ENCODE measurements at regions not wholly inside any gene's neighbourhood (a gene's known extent, or its start where the extent isn't known, plus 50 kb on each side); places are given as distances from the start of the nearest gene placed in this dataset.

DNA sequence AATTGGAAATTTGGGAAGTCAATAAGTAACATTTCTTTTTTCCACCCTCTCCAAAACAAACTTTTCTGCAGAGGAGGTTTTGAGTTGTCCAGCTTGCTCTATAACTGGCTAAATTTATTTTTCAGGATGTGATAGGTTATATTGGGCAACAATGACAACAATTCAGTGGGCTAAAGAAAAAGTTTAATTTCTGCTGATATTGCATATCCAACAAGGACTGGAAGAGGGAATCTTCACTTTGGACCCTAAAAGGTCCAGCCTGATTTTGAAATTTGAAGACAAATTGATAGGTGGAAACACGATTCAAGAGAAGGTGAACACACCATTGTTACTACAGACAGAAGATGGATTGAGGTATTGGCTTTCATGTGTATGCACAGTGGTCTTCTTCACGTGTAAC lies 393.1 kb downstream of the BRINP1 start:
- no peak for FAIRE-seq

DNA sequence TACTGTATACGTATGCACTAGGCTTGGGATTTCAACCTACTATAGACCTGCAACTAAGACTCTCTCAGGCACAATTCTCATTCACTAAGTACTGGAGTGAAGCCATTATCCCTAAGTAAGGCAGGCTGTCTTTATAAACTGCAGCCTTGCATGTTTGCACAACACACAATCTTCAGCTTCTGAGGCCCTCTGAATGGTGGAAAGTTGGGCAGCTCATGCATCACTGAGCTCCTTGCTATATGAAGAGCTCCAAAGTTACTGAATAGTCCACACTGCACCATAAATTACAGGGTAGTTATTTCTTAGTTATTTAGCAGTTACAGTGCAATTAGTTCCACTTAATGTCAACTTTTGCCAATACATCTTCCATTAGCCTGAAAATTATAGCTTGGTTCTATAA lies 384.6 kb downstream of the BRINP1 start:
- no peak for FAIRE-seq

DNA sequence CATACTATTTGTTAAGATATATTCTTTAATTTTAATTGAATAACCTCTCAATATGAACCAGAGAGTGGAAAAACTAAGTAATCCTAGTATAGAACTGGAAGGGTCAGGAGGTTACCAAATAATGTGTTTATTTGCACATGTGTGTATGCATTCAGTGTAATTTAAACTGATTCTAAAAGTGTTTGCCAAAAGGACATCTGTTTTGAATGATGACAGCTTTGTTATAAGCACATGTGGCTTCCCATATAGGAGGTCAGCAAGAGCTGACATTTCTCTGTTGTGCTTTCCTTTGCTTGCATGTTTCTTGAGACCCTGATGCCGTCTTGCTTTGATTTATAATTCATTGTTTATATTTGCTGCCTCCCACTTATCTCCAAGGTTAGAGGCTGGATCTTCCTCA lies 383.4 kb downstream of the BRINP1 start:
- peak; percentile 18 for FAIRE-seq

DNA sequence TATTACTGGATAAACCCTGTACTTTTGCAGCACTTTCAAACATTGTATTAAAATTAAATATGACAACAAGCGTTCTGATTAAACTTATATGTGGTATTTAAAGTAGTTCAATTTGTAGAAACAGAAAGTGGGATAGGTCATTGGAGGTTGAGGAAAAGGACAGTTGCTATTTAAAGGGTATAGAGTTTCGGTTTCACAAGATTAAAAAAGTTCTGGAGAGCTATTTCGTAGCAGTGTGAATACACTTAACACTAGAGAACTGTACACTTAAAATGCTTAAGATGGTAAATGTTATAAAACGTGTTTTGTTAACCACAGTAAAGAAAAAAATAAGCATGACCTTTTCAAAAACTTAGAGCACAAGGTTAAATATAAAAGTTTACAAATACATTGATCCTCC lies 382.1 kb downstream of the BRINP1 start:
- no peak for FAIRE-seq

DNA sequence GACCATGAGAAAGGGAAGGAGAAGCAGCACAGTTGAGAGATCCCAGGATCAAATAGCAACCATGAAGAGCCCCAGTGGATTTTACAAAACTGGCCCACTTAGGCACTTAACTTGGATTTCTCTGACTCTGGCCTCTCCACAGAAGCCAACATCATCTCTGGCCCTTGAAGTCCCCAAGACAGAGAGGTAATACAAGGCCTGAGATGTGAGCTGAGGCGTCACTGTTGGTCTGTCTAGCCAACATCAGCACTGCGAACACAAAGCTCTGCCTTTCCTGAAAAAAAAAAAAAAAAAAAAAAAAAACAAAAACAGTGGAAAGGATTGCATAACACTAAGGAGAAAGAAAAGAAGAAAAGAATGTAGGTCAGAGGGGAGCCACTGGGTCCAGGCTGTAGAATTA lies 378.3 kb downstream of the BRINP1 start:
- FAIRE-seq, result no peak

DNA sequence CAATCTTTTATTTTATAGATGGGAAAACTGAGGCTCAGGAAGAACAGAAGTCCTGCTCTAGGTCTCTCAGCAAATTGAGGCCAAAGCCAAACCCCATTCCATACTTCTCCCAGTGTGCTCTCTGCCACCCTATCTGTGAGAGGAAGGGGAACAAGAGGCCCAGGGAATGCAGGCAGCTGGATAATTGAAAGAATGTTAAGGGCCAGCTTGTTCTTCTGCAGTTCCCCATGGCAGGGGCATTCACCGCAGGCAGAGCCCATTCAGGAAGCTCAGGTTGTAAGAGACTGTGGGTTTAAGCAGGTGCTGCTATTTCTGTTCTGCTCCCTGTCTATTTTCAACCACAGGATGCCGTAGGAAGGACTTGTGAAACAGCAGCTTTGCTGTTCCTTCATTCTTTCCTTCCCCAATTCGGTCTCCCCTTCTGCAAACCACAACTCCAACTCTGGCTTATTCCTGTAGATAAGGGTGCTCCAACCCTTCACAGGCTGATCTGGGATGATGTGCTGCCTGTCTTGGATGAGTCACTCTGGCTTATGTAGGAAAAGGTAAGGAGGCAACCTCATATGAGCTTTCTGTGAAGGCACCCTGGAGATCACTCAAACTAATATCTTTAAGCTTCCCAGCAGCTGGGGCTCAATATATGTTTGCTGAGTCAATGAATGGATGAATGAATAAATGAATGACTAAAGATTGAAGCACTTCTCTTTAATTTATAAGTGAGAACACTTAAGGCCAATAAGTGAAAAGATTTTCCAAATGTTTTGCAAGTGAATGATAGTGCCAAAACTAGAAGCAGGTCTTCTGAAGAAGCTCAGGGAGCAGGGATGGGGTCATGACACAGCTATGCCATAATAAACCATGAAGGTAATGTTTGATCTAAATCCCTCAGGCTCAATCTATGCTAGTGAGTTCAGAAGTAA lies 377.6 kb downstream of the BRINP1 start:
- no peak for FAIRE-seq

DNA sequence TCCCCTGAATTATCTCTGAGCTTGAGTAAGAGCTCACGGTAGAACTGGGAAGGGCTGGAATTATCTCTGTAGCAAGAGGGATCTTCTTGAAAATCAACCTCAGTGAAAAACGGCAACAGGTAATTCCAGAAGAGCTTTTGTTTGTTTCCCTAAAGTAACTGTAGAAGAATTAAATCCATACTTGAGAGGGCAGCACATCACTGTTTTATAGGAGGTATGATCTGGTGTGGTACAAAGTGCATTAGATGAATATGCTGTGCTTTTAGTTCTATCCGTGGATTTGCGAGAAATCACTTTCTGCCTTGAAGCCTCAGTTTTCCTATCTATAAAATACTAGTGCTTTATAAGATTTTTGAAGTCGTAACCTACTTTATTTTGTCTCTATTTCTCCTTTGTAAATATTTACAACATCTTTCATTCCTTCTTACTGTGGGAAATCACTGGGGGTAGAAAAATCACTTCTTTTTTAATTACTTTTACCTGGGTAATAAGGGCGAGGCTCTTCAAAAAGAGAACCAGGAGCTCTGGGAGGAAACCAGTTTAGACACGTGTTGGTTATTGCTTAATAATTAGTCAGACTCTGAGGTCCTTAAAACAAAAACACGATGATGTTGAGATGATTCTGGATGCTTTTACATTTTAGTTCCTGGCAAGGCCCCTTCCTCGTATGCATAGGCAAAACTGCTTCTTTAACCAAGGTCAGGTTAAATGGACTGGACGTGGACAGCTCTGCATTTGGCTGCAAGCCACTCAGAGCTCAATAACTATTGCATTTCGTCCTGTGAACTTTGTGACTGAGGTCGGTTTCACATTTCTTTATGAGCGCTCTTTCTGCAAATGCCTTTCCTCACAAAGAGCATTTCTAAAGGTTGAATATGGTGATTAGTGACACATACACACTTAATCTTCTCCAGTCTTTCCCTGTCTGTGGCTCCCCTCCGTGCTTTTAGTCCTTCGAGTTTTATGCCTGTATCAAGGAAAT lies 376.1 kb downstream of the BRINP1 start:
- no peak for FAIRE-seq

DNA sequence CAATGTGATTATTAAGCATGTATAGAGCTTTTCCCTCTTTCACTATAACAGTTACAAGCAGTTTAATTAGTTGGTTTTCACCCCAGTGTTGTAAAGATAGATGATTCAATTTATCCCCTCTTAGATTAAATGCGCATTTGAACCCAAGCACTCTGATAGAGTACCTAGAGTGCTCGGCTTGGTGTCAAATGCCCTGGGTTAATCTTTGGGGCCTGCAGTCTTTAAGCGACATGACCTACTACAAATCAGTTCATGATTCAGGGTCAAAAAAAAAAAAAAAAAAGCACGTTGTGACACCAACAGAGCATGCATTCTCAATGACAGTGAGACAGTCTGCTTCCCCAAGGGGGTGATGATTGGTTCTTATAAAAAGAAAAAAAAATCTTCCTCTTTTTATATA lies 375.3 kb downstream of the BRINP1 start:
- FAIRE-seq, result no peak

DNA sequence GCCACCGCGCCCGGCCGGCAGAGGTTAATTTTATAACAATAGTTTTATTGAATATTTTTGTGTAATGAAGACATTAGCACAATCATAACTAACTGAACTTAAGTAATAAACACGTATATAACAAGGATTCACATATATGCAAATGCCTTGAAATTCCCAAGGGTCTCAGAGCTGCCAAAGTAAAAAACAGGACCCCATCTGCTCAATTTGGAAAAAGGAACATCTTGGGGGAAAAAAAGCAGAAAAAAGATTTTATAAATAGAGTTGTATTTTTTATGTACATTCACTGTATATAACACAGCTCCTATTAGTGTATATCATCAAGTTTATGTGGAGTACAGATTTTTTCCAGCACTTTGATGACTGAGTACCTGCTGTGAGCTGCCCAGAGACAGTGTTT lies 366.7 kb downstream of the BRINP1 start:
- FAIRE-seq, result no peak

DNA sequence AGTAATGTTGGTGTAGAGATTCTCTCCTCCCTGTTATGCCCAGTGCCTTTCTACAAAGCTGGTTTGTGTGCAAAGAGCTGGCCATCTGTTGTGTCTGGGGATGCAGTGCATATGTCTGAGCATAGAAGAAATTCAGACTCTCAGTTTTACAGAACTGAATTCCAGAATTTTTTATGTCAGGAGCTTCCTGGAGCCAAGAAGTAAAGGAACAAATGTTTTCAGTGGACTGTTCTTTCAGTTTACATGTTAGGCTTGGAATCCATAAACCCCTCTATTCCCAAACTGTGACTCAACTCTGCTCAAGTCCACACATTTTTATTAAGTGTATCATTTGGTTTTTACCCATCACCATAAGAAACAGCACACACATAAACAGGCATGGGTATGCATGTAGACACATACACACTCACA lies 366.0 kb downstream of the BRINP1 start:
- no peak for FAIRE-seq

DNA sequence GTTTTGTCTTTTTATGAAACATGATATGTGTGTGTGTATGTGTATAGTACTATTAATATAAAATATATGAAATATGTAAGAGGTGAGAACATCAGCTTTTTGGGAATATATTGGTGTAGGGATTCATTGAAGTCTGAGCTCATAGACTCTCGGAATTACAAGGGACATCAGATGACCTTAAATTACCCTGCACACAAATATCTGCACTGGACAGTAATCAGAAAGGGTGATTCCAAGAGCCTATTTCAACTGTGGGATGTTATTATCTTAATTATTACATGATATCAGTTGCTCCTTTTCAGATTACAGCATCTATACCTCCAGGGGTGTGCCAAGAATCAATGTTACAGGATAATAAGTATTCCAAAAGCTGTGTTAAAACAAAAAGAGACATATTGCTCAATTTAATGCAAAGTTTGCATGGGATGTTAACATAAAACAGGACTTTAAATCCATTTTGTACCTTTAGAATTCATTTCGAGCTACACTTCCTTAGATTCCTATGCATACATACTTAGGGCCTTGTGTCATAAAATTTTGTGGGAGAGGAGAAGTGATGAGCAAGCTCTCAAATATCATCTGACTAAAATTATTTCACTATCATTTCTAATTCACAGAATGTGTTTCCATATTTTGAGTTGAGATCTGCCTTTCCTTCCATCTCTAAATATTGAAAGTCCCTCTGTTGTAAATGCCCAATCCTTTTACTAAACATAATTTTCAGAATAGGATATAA lies 365.2 kb downstream of the BRINP1 start:
- no peak for FAIRE-seq

DNA sequence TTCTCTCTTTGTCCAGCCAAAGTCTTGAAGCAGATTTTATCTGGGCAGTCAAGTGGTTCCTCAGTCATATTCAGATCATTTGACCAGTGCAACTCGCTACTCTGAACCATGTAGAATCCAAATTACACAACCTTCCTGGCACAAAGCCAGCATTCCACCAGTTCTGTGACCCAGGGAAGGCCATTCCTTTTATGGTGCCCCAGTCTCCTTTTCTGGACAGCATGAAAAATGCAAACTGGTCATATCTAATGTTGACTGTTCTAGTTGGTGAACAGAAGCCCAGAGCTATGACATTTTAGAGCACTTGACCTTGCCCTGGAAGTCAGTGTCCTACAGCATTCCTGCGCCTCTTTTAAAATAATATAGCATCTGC lies 364.6 kb downstream of the BRINP1 start:
- FAIRE-seq, result peak; percentile 65

DNA sequence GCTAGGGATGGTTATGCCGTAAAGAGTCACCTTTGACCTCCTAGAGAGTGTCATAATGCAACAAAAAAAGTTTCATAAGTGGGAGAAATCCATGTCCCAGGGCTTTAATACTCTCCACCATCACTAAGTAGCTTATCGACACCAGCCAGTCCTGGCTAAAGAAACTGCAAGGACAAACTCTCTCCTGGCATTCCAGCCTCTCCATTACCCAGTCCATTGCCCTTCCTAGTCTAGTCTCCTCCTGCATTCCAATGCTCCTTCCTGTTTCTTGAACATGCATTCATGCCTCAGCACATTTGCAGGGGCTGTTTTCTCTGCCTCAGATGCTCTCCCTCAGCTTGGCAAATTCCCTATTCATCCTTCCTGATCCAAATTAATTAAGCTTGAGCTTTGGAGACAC lies 364.1 kb downstream of the BRINP1 start:
- no peak for FAIRE-seq

DNA sequence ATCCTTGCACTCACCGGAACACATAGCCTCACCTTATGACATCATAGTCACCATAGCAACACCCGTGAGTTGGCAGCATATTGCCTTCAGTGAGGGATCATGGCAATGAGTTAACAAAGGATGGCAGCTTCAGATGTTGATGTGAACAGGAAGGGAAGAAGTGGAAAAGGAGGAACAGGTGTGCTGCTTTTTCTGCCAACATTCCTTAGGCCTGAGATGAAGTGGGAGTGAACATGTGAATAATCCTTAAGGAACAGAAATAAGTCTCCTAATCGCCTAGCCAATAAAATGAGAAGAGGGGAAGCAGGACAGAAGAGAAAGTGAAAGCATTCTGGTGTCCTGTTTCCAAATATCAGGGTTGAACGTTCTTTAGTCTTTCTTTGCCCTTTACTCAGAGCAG lies 360.0 kb downstream of the BRINP1 start:
- no peak for FAIRE-seq

DNA sequence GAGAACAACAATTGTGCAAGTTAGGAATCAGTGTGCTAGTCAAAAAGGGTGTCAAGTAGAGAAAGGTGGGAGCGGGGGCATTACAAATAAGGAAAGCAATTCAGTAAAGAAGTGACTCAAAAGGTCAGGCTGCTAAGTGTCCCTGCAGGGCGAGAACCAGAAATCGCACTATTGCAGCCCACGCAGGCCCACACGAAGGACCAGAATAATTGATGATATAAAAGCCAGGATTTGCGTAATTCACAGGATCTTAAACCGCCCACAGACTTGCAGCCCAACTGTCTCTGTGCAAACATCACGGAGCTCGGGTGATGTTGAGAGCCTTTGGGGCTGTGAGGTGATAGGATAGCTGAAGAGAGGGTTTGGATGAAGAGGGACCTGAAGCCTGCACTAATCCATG lies 349.0 kb downstream of the BRINP1 start:
- FAIRE-seq, result no peak

DNA sequence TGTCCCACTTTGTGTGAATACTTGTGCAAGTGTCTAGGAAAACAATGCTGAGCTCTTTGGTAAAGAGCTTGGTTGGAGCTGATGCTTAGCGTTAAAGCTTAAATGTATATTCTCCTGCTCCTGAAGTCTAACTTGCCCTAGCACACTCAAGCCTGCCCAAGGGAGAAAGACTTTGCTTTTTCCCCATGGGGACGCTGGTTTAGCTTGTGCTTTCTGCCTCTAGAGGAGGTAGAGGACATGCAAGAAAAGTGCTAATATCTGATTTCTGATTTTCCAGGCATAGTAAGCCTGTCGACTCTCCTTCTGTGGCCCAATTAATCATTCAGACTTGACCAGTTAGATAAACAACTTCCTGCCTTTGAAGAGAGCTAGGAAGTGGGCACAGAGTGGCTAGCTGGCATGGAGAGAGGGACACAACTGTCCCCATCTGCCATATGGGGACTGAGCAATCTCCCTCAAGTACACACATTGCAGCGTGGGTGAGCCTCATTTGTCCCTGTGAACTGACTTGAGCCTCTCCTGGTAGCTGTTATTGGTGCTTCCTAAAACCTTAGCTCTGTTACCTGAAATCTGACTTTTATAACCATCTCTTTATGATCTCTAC lies 348.4 kb downstream of the BRINP1 start:
- no peak for FAIRE-seq

DNA sequence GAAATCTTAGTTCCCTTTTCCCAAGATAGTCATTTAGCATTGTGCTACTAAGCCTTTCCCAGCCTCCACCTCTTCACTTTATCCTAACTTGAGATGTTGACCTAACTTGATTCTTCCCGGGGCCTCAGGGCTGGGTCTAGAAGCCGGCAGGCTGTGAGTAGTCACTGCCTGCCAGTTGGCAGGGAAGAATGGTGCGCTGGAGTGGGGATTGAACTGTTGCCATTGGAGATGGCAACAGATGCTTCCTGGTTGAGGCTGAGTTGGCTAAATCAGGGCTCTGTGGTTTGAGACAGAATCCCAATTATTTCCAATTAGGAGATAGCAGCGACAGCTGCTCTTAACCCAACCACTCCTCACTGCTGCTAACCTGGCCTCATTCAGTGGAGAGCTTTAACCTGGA lies 343.1 kb downstream of the BRINP1 start:
- FAIRE-seq, result no peak

DNA sequence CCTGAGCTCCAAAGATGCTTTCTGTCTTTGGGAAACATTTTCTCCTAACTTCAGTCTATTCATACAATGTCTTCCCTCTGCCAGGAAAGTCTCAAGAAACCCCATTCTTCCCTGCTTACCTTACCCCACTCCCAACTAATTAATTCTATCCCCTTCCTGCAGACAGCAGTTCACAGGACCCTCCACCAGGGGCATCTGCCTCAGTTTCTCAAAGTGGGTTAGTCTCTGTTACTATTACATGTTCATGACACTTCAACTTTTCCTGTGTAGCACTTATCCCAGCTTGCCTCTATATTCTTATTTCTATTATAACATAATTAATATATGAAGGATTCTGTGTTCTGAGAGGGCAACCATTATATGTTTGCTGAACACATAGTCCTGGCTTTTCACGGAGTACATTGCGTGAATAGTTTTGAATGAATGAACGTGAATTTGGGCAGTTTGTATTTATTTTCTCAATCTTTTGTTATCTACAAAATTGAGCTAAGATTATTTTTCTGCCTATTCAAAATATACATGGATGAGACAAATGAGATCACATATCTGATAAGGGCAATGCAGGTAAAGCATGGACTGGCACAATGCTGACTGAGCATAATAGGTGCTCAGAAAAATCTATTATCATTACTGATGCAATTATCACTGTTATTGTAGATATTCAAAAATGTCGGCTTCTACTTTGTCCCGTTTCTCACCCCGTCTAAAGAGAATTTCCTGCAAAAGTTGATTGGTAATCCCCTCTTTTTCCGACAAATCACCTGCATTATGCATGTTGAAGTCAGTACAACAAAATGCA lies 341.1 kb downstream of the BRINP1 start:
- FAIRE-seq, result no peak

DNA sequence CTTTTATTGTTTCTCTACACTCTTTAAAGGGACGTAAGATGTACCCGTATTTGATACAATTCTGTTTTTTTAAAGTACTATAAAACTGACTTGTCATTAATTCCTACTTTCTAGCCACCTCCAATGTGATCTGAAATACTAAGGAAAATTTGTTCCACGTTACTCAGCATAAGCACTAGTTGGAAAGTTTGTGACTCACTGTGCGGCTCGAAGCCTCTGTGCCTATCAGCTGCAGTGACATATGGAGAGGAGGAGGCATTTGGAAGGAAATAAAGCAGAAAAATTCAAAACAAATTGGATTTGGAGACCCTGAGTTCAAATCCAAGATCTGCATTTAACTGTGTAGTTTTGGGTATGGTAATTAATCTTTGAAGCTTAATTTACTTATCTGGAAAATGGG lies 339.3 kb downstream of the BRINP1 start:
- FAIRE-seq, result no peak

DNA sequence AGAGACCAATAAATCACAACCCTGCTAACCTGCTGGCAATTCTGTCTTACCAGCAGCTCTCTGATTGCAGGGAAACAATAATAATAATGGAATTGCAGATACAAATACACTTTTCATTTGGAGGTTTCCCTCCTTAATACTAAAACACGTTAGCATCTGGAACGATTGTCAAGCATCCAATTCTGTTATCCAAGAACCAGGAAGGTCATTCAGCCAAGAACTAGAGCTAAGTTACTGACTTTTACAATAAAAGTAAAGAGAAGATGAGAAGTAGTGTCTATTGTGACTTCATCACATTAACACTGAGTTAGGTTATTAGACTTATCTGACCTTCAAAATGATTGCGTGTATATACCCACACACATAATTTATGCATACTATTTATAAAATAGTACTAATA lies 335.6 kb downstream of the BRINP1 start:
- no peak for FAIRE-seq

DNA sequence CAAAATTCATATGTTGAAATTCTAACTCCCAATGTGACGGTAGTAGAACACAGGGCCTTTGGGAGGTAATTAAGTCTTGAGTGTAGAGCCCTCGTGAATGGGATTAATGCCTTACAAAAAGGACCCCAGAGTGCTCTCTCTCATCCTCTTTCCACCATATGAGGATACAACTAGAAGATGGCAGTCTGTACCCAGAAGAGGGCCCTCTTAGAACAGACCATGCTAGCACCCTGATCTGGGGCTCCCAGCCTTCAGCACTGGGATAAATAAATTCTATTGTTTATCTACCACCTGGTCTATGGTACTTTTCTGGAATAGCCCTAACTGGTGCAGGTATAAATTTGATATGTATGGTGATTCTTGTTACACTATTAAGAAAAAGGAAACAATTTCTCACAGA lies 332.3 kb downstream of the BRINP1 start:
- no peak for FAIRE-seq

DNA sequence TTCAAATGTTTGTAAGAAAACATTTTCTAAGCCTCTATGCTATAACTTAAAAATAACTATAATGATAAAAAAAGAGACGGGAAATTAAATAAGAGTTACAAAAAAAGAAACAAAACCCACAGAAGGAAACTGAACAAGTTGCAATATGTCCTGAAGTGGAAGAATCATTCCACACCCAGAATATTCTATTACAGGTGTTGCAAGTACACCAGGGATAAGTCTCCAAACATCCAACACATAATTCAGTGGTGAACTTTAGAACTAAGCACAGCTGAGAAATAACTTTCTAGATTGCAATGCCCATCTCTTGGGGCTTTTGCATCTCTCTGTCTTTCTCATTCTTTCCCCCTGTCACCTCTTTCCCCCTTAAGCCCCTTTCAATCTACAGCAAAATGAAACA lies 325.2 kb downstream of the BRINP1 start:
- no peak for FAIRE-seq
